Spleen (tissue), 7 donors: ENCODE measurements at regions not wholly inside any gene's neighbourhood (a gene's known extent, or its start where the extent isn't known, plus 50 kb on each side); places are given as distances from the start of the nearest gene placed in this dataset.

Source experiments
- CTCF ChIP-seq, 11 experiments: fragments of 200-600 bp in 7 of 11; fragments of 450-650 bp in 4 of 11; sonication (generic) in 4 of 11; IDR thresholded peaks in 8 of 11; conservative IDR thresholded peaks in 3 of 11; 1 replicate in 7 of 11; 2 replicates in 4 of 11; pipeline versions ENCODE4 v1.4.0 to v1.8.0; 2016 to 2021; ENCODE audit warnings: antibody characterized with exemption in 11 of 11, inconsistent platforms in 4 of 11, mild to moderate bottlenecking in 1 of 11
- POLR2AphosphoS5 ChIP-seq, 3 donors: sonication (generic); formaldehyde crosslinking; IDR thresholded peaks; one replicate each; pipeline ENCODE4 v1.5.1; 2017; ENCODE audit warnings: antibody characterized with exemption in 3 of 3
- donor health status: DM: no; HTN: no; CAD: no; lungs with moderate emphysema.
- donor health status: DM: no; HTN: no; CAD: no.
- donor health status: DM: no; HTN: no; CAD: no.

GRCh38 chr2:22734373-22735045 is 650.5 kb upstream of the KLHL29 start:
- TF ChIP-seq CTCF (IDR thresholded peaks at IDR 0.05 in 8 of 11, conservative IDR thresholded peaks at IDR 0.05 in 3 of 11) (no peak), POLR2AphosphoS5 (IDR thresholded peaks at IDR 0.05) (no peak)
